HCT116 (cell line): ENCODE measurements at regions not wholly inside any gene's neighbourhood (a gene's known extent, or its start where the extent isn't known, plus 50 kb on each side); places are given as distances from the start of the nearest gene placed in this dataset.

Experiments
- ATAC-seq: fragments of 200-7000 bp; cut with Tn5 transposase; 2 replicates; pipeline ENCODE4 v1.9.1; 2020; ENCODE audit warnings: mild to moderate bottlenecking, moderate library complexity
- BruUV-seq: library from RNA; stranded (reverse); fragments of 400-500 nt; replicated peaks from 2 replicates; lab custom pipeline; 2021; lab: Mats Ljungman, UMichigan
- CTCF ChIA-PET: fragments of 300-600 bp; sonication (Branson Sonifier 250); formaldehyde crosslinking; loops from one replicate; lab custom pipeline; 2021; ENCODE audit warnings: antibody characterized with exemption; lab: Charles Lee
- POLR2A ChIA-PET: fragments of 300-600, 350-600 bp; sonication (Branson Sonifier 250); formaldehyde crosslinking; loops from one replicate; lab custom pipeline; 2021; ENCODE audit warnings: antibody characterized with exemption; lab: Charles Lee
- RAD21 ChIA-PET, 2 experiments: fragments of 300-600 bp; sonication (Branson Sonifier 250); formaldehyde crosslinking; loops; one replicate each; lab custom pipeline; 2023; ENCODE audit warnings: low total read pairs in 2 of 2; ENCODE audit not compliant: uncharacterized antibody in 2 of 2, unreplicated experiment in 2 of 2, low non-redundant PET in 1 of 2; lab: Charles Lee
- DNase-seq: peaks from one replicate; pipeline ENCODE4 v3.0.0-alpha.2; 2010; ENCODE audit warnings: low read depth, low spot score
- H2AFZ ChIP-seq: fragments of 200-600 bp; shearing (Covaris generic), sonication (generic); 2 replicates; pipeline ENCODE4 v1.6.1; 2017; ENCODE audit warnings: low read depth, mixed run types, mixed read lengths, antibody characterized with exemption, low read length; ENCODE audit not compliant: poor library complexity, severe bottlenecking
- H3K27ac ChIP-seq: 2 replicates; pipeline ENCODE4 v1.5.1; 2012; ENCODE audit warnings: low read depth, low read length
- H3K27me3 ChIP-seq: fragments of 200-600 bp; sonication (generic); 2 replicates; pipeline ENCODE4 v1.6.1; 2016; ENCODE audit warnings: mixed run types, low read length, mixed read lengths; ENCODE audit not compliant: insufficient read depth
- H3K36me3 ChIP-seq, 2 experiments: fragments of 200-500 bp in 1 of 2; fragments of 200-600 bp in 1 of 2; sonication (Bioruptor generic) in 1 of 2; sonication (generic) in 1 of 2; 2 replicates each; pipeline versions ENCODE4 v1.5.1 to v1.6.1; 2014 to 2016; ENCODE audit warnings: low read length in 2 of 2, inconsistent platforms in 1 of 2, mixed read lengths in 1 of 2, mixed run types in 1 of 2; ENCODE audit not compliant: insufficient read depth in 2 of 2, control insufficient read depth in 1 of 2
- H3K4me1 ChIP-seq, 2 experiments: fragments of 200-600 bp in 1 of 2; sonication (generic) in 1 of 2; 2 replicates each; pipeline versions ENCODE4 v1.5.1 to v1.6.1; 2012 to 2017; ENCODE audit warnings: low read length in 2 of 2, inconsistent platforms in 1 of 2, mild to moderate bottlenecking in 1 of 2, mixed read lengths in 1 of 2, mixed run types in 1 of 2, moderate library complexity in 1 of 2; ENCODE audit not compliant: insufficient read depth in 2 of 2, control insufficient read depth in 1 of 2
- H3K4me2 ChIP-seq: fragments of 200-600 bp; sonication (generic); 2 replicates; pipeline ENCODE4 v1.6.1; 2017; ENCODE audit warnings: mixed run types, low read length, mixed read lengths
- H3K4me3 ChIP-seq, 2 experiments: fragments of 200-600 bp in 1 of 2; sonication (generic) in 1 of 2; replicated peaks in 1 of 2; 2 replicates each; pipeline ENCODE4 v1.5.1; 2011 to 2016; ENCODE audit warnings: low read length in 2 of 2, control low read depth in 1 of 2, low read depth in 1 of 2, mild to moderate bottlenecking in 1 of 2, mixed read lengths in 1 of 2, mixed run types in 1 of 2
- H3K79me2 ChIP-seq: fragments of 200-600 bp; sonication (generic); 2 replicates; pipeline ENCODE4 v1.6.1; 2017; ENCODE audit warnings: mild to moderate bottlenecking, mixed run types, low read length, moderate library complexity, mixed read lengths; ENCODE audit not compliant: insufficient read depth
- H3K9ac ChIP-seq: fragments of 200-600 bp; sonication (generic); 2 replicates; pipeline ENCODE4 v1.6.1; 2016; ENCODE audit warnings: low read length, mixed read lengths
- H3K9me2 ChIP-seq: fragments of 200-600 bp; sonication (generic), shearing (Covaris generic); 2 replicates; pipeline ENCODE4 v1.6.1; 2017; ENCODE audit warnings: mixed run types, mild to moderate bottlenecking, moderate library complexity; ENCODE audit not compliant: insufficient read depth
- H3K9me3 ChIP-seq, 2 experiments: fragments of 200-500 bp in 1 of 2; fragments of 200-600 bp in 1 of 2; sonication (Bioruptor generic) in 1 of 2; sonication (generic) in 1 of 2; 2 replicates each; pipeline ENCODE4 v1.6.1; 2014 to 2017; ENCODE audit warnings: low read length in 2 of 2, mixed read lengths in 2 of 2, inconsistent platforms in 1 of 2, low read depth in 1 of 2, mild to moderate bottlenecking in 1 of 2, mixed run types in 1 of 2, moderate library complexity in 1 of 2; ENCODE audit not compliant: control insufficient read depth in 1 of 2, insufficient read depth in 1 of 2
- H4K20me1 ChIP-seq: fragments of 200-600 bp; sonication (generic), shearing (Covaris generic); 2 replicates; pipeline ENCODE4 v1.6.1; 2017; ENCODE audit warnings: mixed run types, mild to moderate bottlenecking, moderate library complexity; ENCODE audit not compliant: insufficient read depth
- EGR1 ChIP-seq: IDR thresholded peaks from 2 replicates; pipeline ENCODE4 v1.6.1; 2012; ENCODE audit warnings: low read depth
- ELF1 ChIP-seq: IDR thresholded peaks from 2 replicates; pipeline ENCODE4 v1.6.1; 2012; ENCODE audit warnings: low read depth, borderline replicate concordance
- EZH2 ChIP-seq: fragments of 200-600 bp; sonication (generic); IDR thresholded peaks from 2 replicates; pipeline ENCODE4 v1.6.1; 2017; ENCODE audit warnings: antibody characterized with exemption, mixed run types
- EZH2phosphoT487 ChIP-seq: fragments of 200-600 bp; IDR thresholded peaks from 2 replicates; pipeline ENCODE4 v1.6.1; 2018; ENCODE audit warnings: antibody characterized with exemption, borderline replicate concordance
- JUND ChIP-seq: IDR thresholded peaks from 2 replicates; pipeline ENCODE4 v1.6.1; 2012
- POLR2AphosphoS5 ChIP-seq: IDR thresholded peaks from 2 replicates; pipeline ENCODE4 v1.6.1; 2011; ENCODE audit warnings: mild to moderate bottlenecking, low read depth, low read length, moderate library complexity
- SIN3A ChIP-seq: IDR thresholded peaks from 2 replicates; pipeline ENCODE4 v1.6.1; 2012; ENCODE audit warnings: low read depth
- SP1 ChIP-seq: IDR thresholded peaks from 2 replicates; pipeline ENCODE4 v1.6.1; 2012; ENCODE audit warnings: low read depth
- SRF ChIP-seq: IDR thresholded peaks from 2 replicates; pipeline ENCODE4 v1.6.1; 2012; ENCODE audit warnings: low read depth
- TCF7L2 ChIP-seq: IDR thresholded peaks from 2 replicates; pipeline ENCODE4 v1.7.0; 2011; ENCODE audit warnings: borderline replicate concordance, inconsistent platforms; ENCODE audit not compliant: insufficient read depth, insufficient read length; ENCODE audit errors: extremely low read depth
- ZFX ChIP-seq: fragments of 450-650 bp; IDR thresholded peaks from 2 replicates; pipeline ENCODE4 v1.6.1; 2017
- ZNF274 ChIP-seq: fragments of 200-500 bp; sonication (Bioruptor generic); IDR thresholded peaks from 2 replicates; pipeline ENCODE4 v1.6.1; 2014; ENCODE audit warnings: mild to moderate bottlenecking, low read depth, low read length, inconsistent platforms
- intact Hi-C: fragments of 100-400 bp; cut with micrococcal nuclease; formaldehyde crosslinking; loops from 2 replicates; pipeline ENCODE4 v1.10.0; 2022
- TF ChIP-seq, protein P1 (sequence below): IDR thresholded peaks from 2 replicates; pipeline ENCODE4 v1.6.1; 2012
- TF ChIP-seq, protein P2 (sequence below), 3 experiments: fragments of 200-600 bp in 1 of 3; sonication (generic) in 1 of 3; IDR thresholded peaks in 2 of 3; conservative IDR thresholded peaks in 1 of 3; 2 replicates each; pipeline ENCODE4 v1.5.1; 2012 to 2017; ENCODE audit warnings: low read depth in 2 of 3, low read length in 2 of 3, antibody characterized with exemption in 1 of 3, borderline replicate concordance in 1 of 3, control low read depth in 1 of 3, mild to moderate bottlenecking in 1 of 3, mixed read lengths in 1 of 3, mixed run types in 1 of 3, moderate library complexity in 1 of 3; ENCODE audit not compliant: insufficient read depth in 1 of 3
- TF ChIP-seq, protein P3 (sequence below): IDR thresholded peaks from 2 replicates; pipeline ENCODE4 v1.6.1; 2012

DNA sequence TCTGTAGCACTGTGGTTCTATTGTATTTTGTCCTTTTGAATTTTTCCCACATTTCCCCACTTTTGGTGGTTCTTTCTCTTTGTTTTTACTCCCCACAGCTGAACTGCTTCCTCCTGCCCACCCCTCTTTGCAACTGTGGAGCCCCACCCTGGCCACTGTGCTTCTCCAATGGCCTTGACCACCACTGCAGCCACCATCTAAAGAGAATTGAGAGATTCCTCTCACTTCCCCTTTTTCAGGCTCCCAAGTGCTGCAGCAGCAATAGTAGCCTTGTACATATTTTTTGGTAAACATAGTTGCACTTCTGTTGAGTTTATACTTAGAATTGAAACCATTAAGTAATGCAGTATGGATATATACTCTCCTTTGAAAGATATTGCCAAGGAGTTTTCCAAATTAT, 51.3 kb upstream of the FRMPD3 start:
- BruUV-seq, result no TSS peak
- H4K20me1 ChIP-seq, result no peaks in the 10 kb centered on the region
- H3K36me3 ChIP-seq, result no peaks in the 10 kb centered on the region
- no peak overlapping the region for H3K4me2 ChIP-seq
- H3K9me2 ChIP-seq, result no peaks in the 10 kb centered on the region
- no peaks in the 10 kb centered on the region for H3K4me1 ChIP-seq
- DNase-seq (no peak), ATAC-seq (no peak)
- intact Hi-C loops, result no loop called here
- ChIA-PET RAD21 (no interaction called here), CTCF (no interaction called here), POLR2A (no interaction called here)
- no peak overlapping the region for H3K4me3 ChIP-seq
- H3K9ac ChIP-seq, result no peak overlapping the region
- H2AFZ ChIP-seq, result no peak overlapping the region
- H3K27me3 ChIP-seq, result no peaks in the 10 kb centered on the region
- no peaks in the 10 kb centered on the region for H3K9me3 ChIP-seq
- no peak overlapping the region for H3K27ac ChIP-seq
- no peak for TF ChIP-seq JUND
- no peak for TF ChIP-seq TCF7L2
- no peak for TF ChIP-seq ZFX
- TF ChIP-seq, protein P1, sequence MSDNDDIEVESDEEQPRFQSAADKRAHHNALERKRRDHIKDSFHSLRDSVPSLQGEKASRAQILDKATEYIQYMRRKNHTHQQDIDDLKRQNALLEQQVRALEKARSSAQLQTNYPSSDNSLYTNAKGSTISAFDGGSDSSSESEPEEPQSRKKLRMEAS, result no peak
- TF ChIP-seq SP1, result no peak
- no peak for TF ChIP-seq EZH2
- TF ChIP-seq, protein P2, sequence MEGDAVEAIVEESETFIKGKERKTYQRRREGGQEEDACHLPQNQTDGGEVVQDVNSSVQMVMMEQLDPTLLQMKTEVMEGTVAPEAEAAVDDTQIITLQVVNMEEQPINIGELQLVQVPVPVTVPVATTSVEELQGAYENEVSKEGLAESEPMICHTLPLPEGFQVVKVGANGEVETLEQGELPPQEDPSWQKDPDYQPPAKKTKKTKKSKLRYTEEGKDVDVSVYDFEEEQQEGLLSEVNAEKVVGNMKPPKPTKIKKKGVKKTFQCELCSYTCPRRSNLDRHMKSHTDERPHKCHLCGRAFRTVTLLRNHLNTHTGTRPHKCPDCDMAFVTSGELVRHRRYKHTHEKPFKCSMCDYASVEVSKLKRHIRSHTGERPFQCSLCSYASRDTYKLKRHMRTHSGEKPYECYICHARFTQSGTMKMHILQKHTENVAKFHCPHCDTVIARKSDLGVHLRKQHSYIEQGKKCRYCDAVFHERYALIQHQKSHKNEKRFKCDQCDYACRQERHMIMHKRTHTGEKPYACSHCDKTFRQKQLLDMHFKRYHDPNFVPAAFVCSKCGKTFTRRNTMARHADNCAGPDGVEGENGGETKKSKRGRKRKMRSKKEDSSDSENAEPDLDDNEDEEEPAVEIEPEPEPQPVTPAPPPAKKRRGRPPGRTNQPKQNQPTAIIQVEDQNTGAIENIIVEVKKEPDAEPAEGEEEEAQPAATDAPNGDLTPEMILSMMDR (IDR thresholded peaks at IDR 0.05 in 2 of 3, conservative IDR thresholded peaks at IDR 0.05 in 1 of 3; ENCODE audit: borderline replicate concordance in 1 of 3, insufficient read depth in 1 of 3, low read depth in 2 of 3, low read length in 2 of 3), result no peak
- no peak for TF ChIP-seq SRF
- TF ChIP-seq SIN3A, result no peak
- TF ChIP-seq, protein P3, sequence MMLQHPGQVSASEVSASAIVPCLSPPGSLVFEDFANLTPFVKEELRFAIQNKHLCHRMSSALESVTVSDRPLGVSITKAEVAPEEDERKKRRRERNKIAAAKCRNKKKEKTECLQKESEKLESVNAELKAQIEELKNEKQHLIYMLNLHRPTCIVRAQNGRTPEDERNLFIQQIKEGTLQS, result no peak
- TF ChIP-seq EZH2phosphoT487, result no peak
- TF ChIP-seq ELF1, result no peak
- TF ChIP-seq POLR2AphosphoS5, result no peak
- no peak for TF ChIP-seq ZNF274
- TF ChIP-seq EGR1, result no peak
- no peaks in the 10 kb centered on the region for H3K79me2 ChIP-seq
